Endodermal cell (in vitro differentiated cells): ENCODE measurements at regions not wholly inside any gene's neighbourhood (a gene's known extent, or its start where the extent isn't known, plus 50 kb on each side); places are given as distances from the start of the nearest gene placed in this dataset.

Source experiments
- DNase-seq: peaks from one replicate; pipeline ENCODE4 v3.0.0-alpha.2; 2017
- H3K27ac ChIP-seq: 2 replicates; pipeline ENCODE4 v1.5.1; 2013; ENCODE audit warnings: mild to moderate bottlenecking, low read depth, low read length, moderate library complexity
- H3K27me3 ChIP-seq: 2 replicates; pipeline ENCODE4 v1.6.1; 2013; ENCODE audit warnings: mild to moderate bottlenecking, low read length, moderate library complexity; ENCODE audit not compliant: insufficient read depth, control insufficient read depth, poor library complexity, severe bottlenecking
- H3K36me3 ChIP-seq: 2 replicates; pipeline ENCODE4 v1.7.0; 2013; ENCODE audit warnings: mild to moderate bottlenecking, low read length, moderate library complexity; ENCODE audit not compliant: control insufficient read depth, insufficient read depth
- H3K4me1 ChIP-seq: one replicate; pipeline ENCODE4 v1.7.0; 2013; ENCODE audit warnings: low read length; ENCODE audit not compliant: control insufficient read depth, insufficient read depth
- H3K4me3 ChIP-seq: 2 replicates; pipeline ENCODE4 v1.5.1; 2013; ENCODE audit warnings: mild to moderate bottlenecking, low read length, moderate library complexity
- H3K9ac ChIP-seq: 2 replicates; pipeline ENCODE4 v1.6.1; 2013; ENCODE audit warnings: mild to moderate bottlenecking, low read length, moderate library complexity; ENCODE audit not compliant: poor library complexity, severe bottlenecking; ENCODE audit errors: extremely low read depth
- H3K9me3 ChIP-seq: 2 replicates; pipeline ENCODE4 v1.6.1; 2013; ENCODE audit warnings: mild to moderate bottlenecking, low read length, moderate library complexity; ENCODE audit not compliant: control insufficient read depth
- H3K27ac Mint-ChIP-seq: 2 replicates; pipeline ENCODE4 v1.8.0; 2020; ENCODE audit warnings: mixed read lengths
- H3K27me3 Mint-ChIP-seq: 2 replicates; pipeline ENCODE4 v1.8.0; 2021; ENCODE audit warnings: mild to moderate bottlenecking, mixed read lengths; ENCODE audit not compliant: insufficient read depth
- H3K36me3 Mint-ChIP-seq: 2 replicates; pipeline ENCODE4 v1.8.0; 2020; ENCODE audit warnings: low read depth, mixed read lengths
- H3K4me1 Mint-ChIP-seq: 2 replicates; pipeline ENCODE4 v1.8.0; 2020; ENCODE audit warnings: mixed read lengths
- H3K4me3 Mint-ChIP-seq: 2 replicates; pipeline ENCODE4 v1.8.0; 2020; ENCODE audit warnings: mild to moderate bottlenecking, moderate library complexity, mixed read lengths
- H3K9me3 Mint-ChIP-seq: 2 replicates; pipeline ENCODE4 v1.8.0; 2020; ENCODE audit warnings: mild to moderate bottlenecking, mixed read lengths
- WGBS, 2 experiments: methylation state at CpG; one replicate each; pipeline versions ENCODE4 v1.1.5 to v1.1.7; 2013; ENCODE audit warnings: missing lambda C conversion rate in 2 of 2, mixed read lengths in 1 of 2; ENCODE audit not compliant: insufficient coverage in 1 of 2, insufficient read length in 1 of 2; 5-methylcytosine and 5-hydroxymethylcytosine counted together
- TF ChIP-seq, protein P1 (sequence below): fragments of 200-600 bp; sonication (generic); conservative IDR thresholded peaks from 2 replicates; pipeline ENCODE4 v1.5.0; 2021; ENCODE audit warnings: antibody characterized with exemption, mild to moderate bottlenecking

DNA sequence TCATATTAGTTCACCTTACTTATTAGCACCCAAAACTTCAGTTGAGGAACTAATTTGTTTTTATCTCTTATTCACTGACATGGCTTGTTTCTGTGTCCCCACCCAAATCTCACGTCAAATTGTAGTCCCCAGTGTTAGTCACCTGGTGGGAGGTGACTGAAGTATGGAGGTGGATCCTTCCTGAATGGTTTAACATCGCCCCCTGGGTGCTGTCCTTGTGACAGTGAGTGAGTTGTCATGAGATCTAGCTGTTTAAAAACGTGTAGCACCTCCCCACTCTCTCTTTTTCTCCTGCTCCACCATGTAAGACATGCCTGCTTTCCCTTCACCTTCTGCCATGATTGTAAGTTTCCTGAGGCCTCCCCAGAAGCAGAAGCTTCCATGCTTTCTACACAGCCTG is 75.0 kb upstream of the HECTD2 start:
- Mint-ChIP-seq H3K36me3 (no peaks in the 10 kb centered on the region), H3K27me3 (peaks cover 1% of the 10 kb centered on the region), H3K4me3 (no peak overlapping the region), H3K27ac (no peak overlapping the region), H3K4me1 (peaks cover under 1% of the 10 kb centered on the region), H3K9me3 (peaks cover 3% of the 10 kb centered on the region)
- peak; percentile 57 for DNase-seq
- TF ChIP-seq, protein P1, sequence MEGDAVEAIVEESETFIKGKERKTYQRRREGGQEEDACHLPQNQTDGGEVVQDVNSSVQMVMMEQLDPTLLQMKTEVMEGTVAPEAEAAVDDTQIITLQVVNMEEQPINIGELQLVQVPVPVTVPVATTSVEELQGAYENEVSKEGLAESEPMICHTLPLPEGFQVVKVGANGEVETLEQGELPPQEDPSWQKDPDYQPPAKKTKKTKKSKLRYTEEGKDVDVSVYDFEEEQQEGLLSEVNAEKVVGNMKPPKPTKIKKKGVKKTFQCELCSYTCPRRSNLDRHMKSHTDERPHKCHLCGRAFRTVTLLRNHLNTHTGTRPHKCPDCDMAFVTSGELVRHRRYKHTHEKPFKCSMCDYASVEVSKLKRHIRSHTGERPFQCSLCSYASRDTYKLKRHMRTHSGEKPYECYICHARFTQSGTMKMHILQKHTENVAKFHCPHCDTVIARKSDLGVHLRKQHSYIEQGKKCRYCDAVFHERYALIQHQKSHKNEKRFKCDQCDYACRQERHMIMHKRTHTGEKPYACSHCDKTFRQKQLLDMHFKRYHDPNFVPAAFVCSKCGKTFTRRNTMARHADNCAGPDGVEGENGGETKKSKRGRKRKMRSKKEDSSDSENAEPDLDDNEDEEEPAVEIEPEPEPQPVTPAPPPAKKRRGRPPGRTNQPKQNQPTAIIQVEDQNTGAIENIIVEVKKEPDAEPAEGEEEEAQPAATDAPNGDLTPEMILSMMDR = peak; percentile 47
- no peaks in the 10 kb centered on the region for H3K27me3 ChIP-seq
- no peak overlapping the region for H3K4me3 ChIP-seq
- no peak overlapping the region for H3K9ac ChIP-seq
- WGBS, 2 experiments = 51 to 70% methylated on average over 2 to 3 of the region's 3 CpGs
- no peaks in the 10 kb centered on the region for H3K36me3 ChIP-seq
- H3K9me3 ChIP-seq = no peaks in the 10 kb centered on the region
- no peak overlapping the region for H3K27ac ChIP-seq
- no peaks in the 10 kb centered on the region for H3K4me1 ChIP-seq

- Histone ChIP-seq H3K9ac (no peak overlapping the region), H3K36me3 (no peaks in the 10 kb centered on the region), H3K4me3 (no peak overlapping the region), H3K27me3 (no peaks in the 10 kb centered on the region), H3K27ac (no peak overlapping the region), H3K4me1 (no peaks in the 10 kb centered on the region), H3K9me3 (no peaks in the 10 kb centered on the region)
- no peaks in the 10 kb centered on the region for H3K36me3 Mint-ChIP-seq
- TF ChIP-seq, protein P1 = no peak
- peaks cover 2% of the 10 kb centered on the region for H3K27me3 Mint-ChIP-seq
- peaks cover 3% of the 10 kb centered on the region for H3K4me1 Mint-ChIP-seq
- H3K27ac Mint-ChIP-seq = no peak overlapping the region
- WGBS, 2 experiments = 75 to 84% methylated on average over 1 of the region's 1 CpG
- no peaks in the 10 kb centered on the region for H3K9me3 Mint-ChIP-seq
- H3K4me3 Mint-ChIP-seq = no peak overlapping the region
- no peak for DNase-seq
Measured at GRCh38 chr10:91339729-91340128, 70.4 kb upstream of the HECTD2 start.

DNA sequence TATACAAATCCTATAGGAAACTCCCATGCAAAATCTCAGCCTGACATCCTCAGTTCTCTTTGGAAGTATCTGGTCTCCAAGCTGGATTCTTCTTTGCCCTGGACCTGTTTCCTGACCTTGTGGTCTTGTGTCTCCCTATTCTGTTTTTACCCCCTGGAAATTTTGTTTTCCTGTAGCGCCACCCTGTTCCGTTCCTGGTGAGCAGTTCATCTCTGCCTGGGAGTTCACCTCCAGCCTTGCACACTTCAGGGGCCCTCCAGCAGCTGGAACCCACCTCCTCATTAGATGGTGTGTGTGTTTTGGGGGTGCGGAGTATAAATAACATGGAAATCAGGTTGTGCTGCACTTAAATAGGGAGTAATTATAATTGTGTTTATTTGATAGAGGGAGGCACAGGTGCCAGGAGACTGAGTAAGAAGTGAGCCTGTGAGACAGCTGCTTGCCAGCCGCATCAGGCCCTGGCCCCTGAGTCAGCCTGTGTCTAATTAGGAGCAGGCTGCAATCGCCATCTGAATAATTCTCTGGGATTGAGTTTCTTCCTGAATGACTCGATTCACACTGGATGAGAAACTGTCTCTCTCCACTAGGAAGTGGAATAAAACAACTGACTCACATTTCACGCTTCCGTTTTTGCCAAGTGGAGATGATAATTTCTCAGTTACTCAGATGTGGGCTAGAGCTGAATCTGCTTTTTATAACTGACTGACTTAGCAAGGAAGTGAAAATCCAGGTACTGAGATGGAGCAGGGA is 69.4 kb upstream of the HECTD2 start:
- H3K4me1 ChIP-seq = no peaks in the 10 kb centered on the region
- Mint-ChIP-seq H3K9me3 (no peaks in the 10 kb centered on the region), H3K27ac (no peak overlapping the region), H3K27me3 (peaks cover 2% of the 10 kb centered on the region), H3K4me3 (no peak overlapping the region), H3K4me1 (peaks cover 3% of the 10 kb centered on the region), H3K36me3 (no peaks in the 10 kb centered on the region)
- 92 to 94% methylated on average over 6 to 8 of the region's 8 CpGs for WGBS, 2 experiments
- no peaks in the 10 kb centered on the region for H3K9me3 ChIP-seq
- no peaks in the 10 kb centered on the region for H3K36me3 ChIP-seq
- H3K27ac ChIP-seq = no peak overlapping the region
- no peak overlapping the region for H3K9ac ChIP-seq
- no peak for DNase-seq
- no peaks in the 10 kb centered on the region for H3K27me3 ChIP-seq
- TF ChIP-seq, protein P1 = no peak
- no peak overlapping the region for H3K4me3 ChIP-seq
